ENCODE measurements at regions not wholly inside any gene's neighbourhood (a gene's known extent, or its start where the extent isn't known, plus 50 kb on each side); places are given as distances from the start of the nearest gene placed in this dataset.

GRCh38 chr11:28963187-28963586 lies 855.0 kb downstream of the METTL15 start:
- WGBS, 2 donors, result 30 to 40% methylated on average over 1 of the region's 1 CpG
- no peaks in the 10 kb centered on the region for H3K9me3 ChIP-seq
- no peak for DNase-seq

GRCh38 chr11:28962502-28962901 lies 854.3 kb downstream of the METTL15 start:
- Histone ChIP-seq H3K27me3 (no peaks in the 10 kb centered on the region), H3K36me3 (ENCODE audit: low read depth, missing control alignments) (no peaks in the 10 kb centered on the region), H3K9me3 (no peaks in the 10 kb centered on the region), H3K27ac (no peak overlapping the region), H3K4me3 (no peak overlapping the region), H3K4me1 (no peaks in the 10 kb centered on the region)
- WGBS, 2 donors, result 77 to 79% methylated on average over 5 of the region's 5 CpGs
- intact Hi-C loops (cut with DNase I; ENCODE audit: low total_unique reads), result no loop called here
- no peak for DNase-seq
- TF ChIP-seq CTCF (IDR thresholded peaks at IDR 0.05) (no peak), POLR2A (IDR thresholded peaks at IDR 0.05) (no peak)

More at GRCh38 chr11:28963187-28963586, 855.0 kb downstream of the METTL15 start:
- H3K27ac ChIP-seq, result no peak overlapping the region
- no peaks in the 10 kb centered on the region for H3K27me3 ChIP-seq
- H3K4me3 ChIP-seq, result no peak overlapping the region
- H3K36me3 ChIP-seq (ENCODE audit: low read depth, missing control alignments), result no peaks in the 10 kb centered on the region
- TF ChIP-seq POLR2A (IDR thresholded peaks at IDR 0.05), result no peak
- TF ChIP-seq CTCF (IDR thresholded peaks at IDR 0.05), result no peak
- no peaks in the 10 kb centered on the region for H3K4me1 ChIP-seq
- intact Hi-C loops (cut with DNase I; ENCODE audit: low total_unique reads), result no loop called here

GRCh38 chr11:28961726-28962125 lies 853.5 kb downstream of the METTL15 start:
- no peaks in the 10 kb centered on the region for H3K4me1 ChIP-seq
- no peak for TF ChIP-seq POLR2A (IDR thresholded peaks at IDR 0.05)

GRCh38 chr11:28956446-28956845 lies 848.3 kb downstream of the METTL15 start:
- H3K27ac ChIP-seq, result no peak overlapping the region
- intact Hi-C loops (cut with DNase I; ENCODE audit: low total_unique reads), result no loop called here
- no peak for DNase-seq
- H3K9me3 ChIP-seq, result no peaks in the 10 kb centered on the region
- WGBS, 2 donors, result 77 to 78% methylated on average over 3 of the region's 3 CpGs
- TF ChIP-seq CTCF (IDR thresholded peaks at IDR 0.05), result no peak
- TF ChIP-seq POLR2A (IDR thresholded peaks at IDR 0.05), result no peak
- H3K36me3 ChIP-seq (ENCODE audit: low read depth, missing control alignments), result no peaks in the 10 kb centered on the region
- H3K27me3 ChIP-seq, result no peaks in the 10 kb centered on the region
- H3K4me1 ChIP-seq, result no peaks in the 10 kb centered on the region
- no peak overlapping the region for H3K4me3 ChIP-seq

More at GRCh38 chr11:28961726-28962125, 853.5 kb downstream of the METTL15 start:
- Histone ChIP-seq H3K36me3 (ENCODE audit: low read depth, missing control alignments) (no peaks in the 10 kb centered on the region), H3K27ac (no peak overlapping the region), H3K27me3 (no peaks in the 10 kb centered on the region), H3K9me3 (no peaks in the 10 kb centered on the region), H3K4me3 (no peak overlapping the region)
- intact Hi-C loops (cut with DNase I; ENCODE audit: low total_unique reads), result no loop called here
- DNase-seq, result no peak
- WGBS, 2 donors, result 64 to 74% methylated on average over 1 of the region's 1 CpG

- intact Hi-C loops (cut with DNase I; ENCODE audit: low total_unique reads), result no loop called here
- Histone ChIP-seq H3K27ac (no peak overlapping the region), H3K27me3 (no peaks in the 10 kb centered on the region), H3K4me3 (no peak overlapping the region), H3K4me1 (no peaks in the 10 kb centered on the region), H3K36me3 (ENCODE audit: low read depth, missing control alignments) (no peaks in the 10 kb centered on the region), H3K9me3 (no peaks in the 10 kb centered on the region)
- 89 to 94% methylated on average over 1 of the region's 1 CpG for WGBS, 2 donors
- DNase-seq, result no peak
- TF ChIP-seq POLR2A (IDR thresholded peaks at IDR 0.05), result no peak
- TF ChIP-seq CTCF (IDR thresholded peaks at IDR 0.05), result no peak
Measured at GRCh38 chr11:28951191-28951590, 843.0 kb downstream of the METTL15 start.
